HCT116 (cell line): ENCODE measurements at regions not wholly inside any gene's neighbourhood (a gene's known extent, or its start where the extent isn't known, plus 50 kb on each side); places are given as distances from the start of the nearest gene placed in this dataset.

ENCODE experiments used
- EZH2 ChIP-seq: fragments of 200-600 bp; sonication (generic); IDR thresholded peaks from 2 replicates; pipeline ENCODE4 v1.6.1; 2017; ENCODE audit warnings: antibody characterized with exemption, mixed run types
- POLR2A ChIP-seq: IDR thresholded peaks from 2 replicates; pipeline ENCODE4 v1.7.0; 2011; ENCODE audit warnings: borderline replicate concordance; ENCODE audit not compliant: insufficient read depth, insufficient read length; ENCODE audit errors: extremely low read depth
- POLR2AphosphoS5 ChIP-seq: IDR thresholded peaks from 2 replicates; pipeline ENCODE4 v1.6.1; 2011; ENCODE audit warnings: mild to moderate bottlenecking, low read depth, low read length, moderate library complexity
- RAD21 ChIP-seq: IDR thresholded peaks from 2 replicates; pipeline ENCODE4 v1.6.1; 2012; ENCODE audit warnings: low read depth, mild to moderate bottlenecking
- TF ChIP-seq, protein P1 (sequence below), 3 experiments: fragments of 200-600 bp in 1 of 3; sonication (generic) in 1 of 3; IDR thresholded peaks in 2 of 3; conservative IDR thresholded peaks in 1 of 3; 2 replicates each; pipeline ENCODE4 v1.5.1; 2012 to 2017; ENCODE audit warnings: low read depth in 2 of 3, low read length in 2 of 3, antibody characterized with exemption in 1 of 3, borderline replicate concordance in 1 of 3, control low read depth in 1 of 3, mild to moderate bottlenecking in 1 of 3, mixed read lengths in 1 of 3, mixed run types in 1 of 3, moderate library complexity in 1 of 3; ENCODE audit not compliant: insufficient read depth in 1 of 3

DNA sequence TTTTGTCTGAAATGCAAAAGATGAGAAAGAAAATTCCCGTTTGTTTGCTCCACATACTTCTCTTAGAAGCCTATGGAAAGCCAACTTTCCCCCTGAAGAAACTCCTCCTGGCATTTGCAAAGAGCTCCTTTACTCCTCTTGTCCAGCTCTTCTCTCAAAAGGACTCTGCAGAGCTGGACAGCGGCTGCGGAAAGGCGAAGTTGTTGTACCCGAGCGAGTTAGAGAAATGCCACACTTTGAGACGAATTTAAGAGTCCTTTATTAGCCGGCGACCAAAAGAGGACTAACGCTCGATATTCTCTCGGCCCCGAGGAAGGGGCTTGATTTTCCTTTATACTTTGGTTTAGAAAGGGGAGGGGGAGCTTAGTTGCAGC is 157.8 kb downstream of the TRIM27 start:
- TF ChIP-seq, protein P1, sequence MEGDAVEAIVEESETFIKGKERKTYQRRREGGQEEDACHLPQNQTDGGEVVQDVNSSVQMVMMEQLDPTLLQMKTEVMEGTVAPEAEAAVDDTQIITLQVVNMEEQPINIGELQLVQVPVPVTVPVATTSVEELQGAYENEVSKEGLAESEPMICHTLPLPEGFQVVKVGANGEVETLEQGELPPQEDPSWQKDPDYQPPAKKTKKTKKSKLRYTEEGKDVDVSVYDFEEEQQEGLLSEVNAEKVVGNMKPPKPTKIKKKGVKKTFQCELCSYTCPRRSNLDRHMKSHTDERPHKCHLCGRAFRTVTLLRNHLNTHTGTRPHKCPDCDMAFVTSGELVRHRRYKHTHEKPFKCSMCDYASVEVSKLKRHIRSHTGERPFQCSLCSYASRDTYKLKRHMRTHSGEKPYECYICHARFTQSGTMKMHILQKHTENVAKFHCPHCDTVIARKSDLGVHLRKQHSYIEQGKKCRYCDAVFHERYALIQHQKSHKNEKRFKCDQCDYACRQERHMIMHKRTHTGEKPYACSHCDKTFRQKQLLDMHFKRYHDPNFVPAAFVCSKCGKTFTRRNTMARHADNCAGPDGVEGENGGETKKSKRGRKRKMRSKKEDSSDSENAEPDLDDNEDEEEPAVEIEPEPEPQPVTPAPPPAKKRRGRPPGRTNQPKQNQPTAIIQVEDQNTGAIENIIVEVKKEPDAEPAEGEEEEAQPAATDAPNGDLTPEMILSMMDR (IDR thresholded peaks at IDR 0.05 in 2 of 3, conservative IDR thresholded peaks at IDR 0.05 in 1 of 3; ENCODE audit: borderline replicate concordance in 1 of 3, insufficient read depth in 1 of 3, low read depth in 2 of 3, low read length in 2 of 3), result no peak
- TF ChIP-seq POLR2A (no peak), RAD21 (no peak), POLR2AphosphoS5 (no peak), EZH2 (no peak)
